Ishikawa (cell line): ENCODE measurements at regions not wholly inside any gene's neighbourhood (a gene's known extent, or its start where the extent isn't known, plus 50 kb on each side); places are given as distances from the start of the nearest gene placed in this dataset.

Experiments
- CEBPB ChIP-seq: IDR thresholded peaks from 2 replicates; pipeline ENCODE4 v1.6.1; 2012
- CREB1 ChIP-seq: IDR thresholded peaks from 2 replicates; pipeline ENCODE4 v1.6.1; 2012; ENCODE audit warnings: low read depth
- EGR1 ChIP-seq: IDR thresholded peaks from 2 replicates; pipeline ENCODE4 v1.6.1; 2012
- EP300 ChIP-seq: IDR thresholded peaks from 2 replicates; pipeline ENCODE4 v1.6.1; 2012; ENCODE audit warnings: borderline replicate concordance
- FOXM1 ChIP-seq: IDR thresholded peaks from 2 replicates; pipeline ENCODE4 v1.6.1; 2012; ENCODE audit warnings: low read depth, borderline replicate concordance
- NFIC ChIP-seq: IDR thresholded peaks from 2 replicates; pipeline ENCODE4 v1.6.1; 2012
- RAD21 ChIP-seq: IDR thresholded peaks from 2 replicates; pipeline ENCODE4 v1.6.1; 2012; ENCODE audit warnings: low read depth
- TAF1 ChIP-seq: IDR thresholded peaks from 2 replicates; pipeline ENCODE4 v1.6.1; 2012; ENCODE audit warnings: low read depth, mild to moderate bottlenecking
- TCF12 ChIP-seq: IDR thresholded peaks from 2 replicates; pipeline ENCODE4 v1.6.1; 2012; ENCODE audit warnings: low read depth
- TEAD4 ChIP-seq: IDR thresholded peaks from 2 replicates; pipeline ENCODE4 v1.6.1; 2012
- USF1 ChIP-seq: IDR thresholded peaks from 2 replicates; pipeline ENCODE4 v1.6.1; 2012
- YY1 ChIP-seq: IDR thresholded peaks from 2 replicates; pipeline ENCODE4 v1.6.1; 2012; ENCODE audit warnings: low read depth
- ZBTB7A ChIP-seq: IDR thresholded peaks from 2 replicates; pipeline ENCODE4 v1.6.1; 2012; ENCODE audit warnings: low read depth
- TF ChIP-seq, protein P1 (sequence below): IDR thresholded peaks from 2 replicates; pipeline ENCODE4 v1.6.1; 2012; ENCODE audit warnings: low read depth, mild to moderate bottlenecking
- TF ChIP-seq, protein P2 (sequence below): IDR thresholded peaks from 2 replicates; pipeline ENCODE4 v1.6.1; 2012

DNA sequence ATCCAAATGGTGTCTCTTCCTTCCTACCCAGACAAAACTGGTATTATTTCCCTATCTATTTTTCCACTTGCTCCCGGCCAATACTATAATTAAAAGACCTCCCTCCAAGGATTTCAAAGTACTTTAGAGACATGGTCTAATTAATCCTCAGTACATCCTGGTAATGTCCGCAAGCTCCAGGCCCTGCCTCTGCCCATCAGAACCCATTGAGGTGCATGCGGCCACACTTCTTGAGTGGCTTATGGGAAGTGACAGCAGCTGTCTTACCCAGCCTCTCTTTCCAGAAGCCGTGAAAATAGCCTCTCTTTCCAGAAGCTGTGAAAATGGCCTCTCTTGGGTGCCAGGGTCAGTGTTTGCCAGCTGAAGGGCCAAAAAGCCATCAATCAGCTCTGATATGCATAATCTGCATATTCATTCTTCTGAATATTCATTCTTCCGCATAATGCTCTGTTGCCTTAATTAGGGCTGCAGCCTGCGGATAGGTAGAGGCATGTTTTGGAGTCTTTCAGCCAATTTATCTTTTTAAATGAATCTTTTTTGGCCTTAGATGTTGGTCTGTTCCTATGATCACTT, 148.4 kb upstream of the TMTC4 start:
- TF ChIP-seq CREB1 (no peak), RAD21 (no peak), ZBTB7A (no peak), FOXM1 (no peak), TEAD4 (no peak), EGR1 (no peak), CEBPB (no peak), USF1 (no peak), EP300 (no peak), TCF12 (no peak), NFIC (no peak), TAF1 (no peak), YY1 (no peak)
- TF ChIP-seq, protein P1, sequence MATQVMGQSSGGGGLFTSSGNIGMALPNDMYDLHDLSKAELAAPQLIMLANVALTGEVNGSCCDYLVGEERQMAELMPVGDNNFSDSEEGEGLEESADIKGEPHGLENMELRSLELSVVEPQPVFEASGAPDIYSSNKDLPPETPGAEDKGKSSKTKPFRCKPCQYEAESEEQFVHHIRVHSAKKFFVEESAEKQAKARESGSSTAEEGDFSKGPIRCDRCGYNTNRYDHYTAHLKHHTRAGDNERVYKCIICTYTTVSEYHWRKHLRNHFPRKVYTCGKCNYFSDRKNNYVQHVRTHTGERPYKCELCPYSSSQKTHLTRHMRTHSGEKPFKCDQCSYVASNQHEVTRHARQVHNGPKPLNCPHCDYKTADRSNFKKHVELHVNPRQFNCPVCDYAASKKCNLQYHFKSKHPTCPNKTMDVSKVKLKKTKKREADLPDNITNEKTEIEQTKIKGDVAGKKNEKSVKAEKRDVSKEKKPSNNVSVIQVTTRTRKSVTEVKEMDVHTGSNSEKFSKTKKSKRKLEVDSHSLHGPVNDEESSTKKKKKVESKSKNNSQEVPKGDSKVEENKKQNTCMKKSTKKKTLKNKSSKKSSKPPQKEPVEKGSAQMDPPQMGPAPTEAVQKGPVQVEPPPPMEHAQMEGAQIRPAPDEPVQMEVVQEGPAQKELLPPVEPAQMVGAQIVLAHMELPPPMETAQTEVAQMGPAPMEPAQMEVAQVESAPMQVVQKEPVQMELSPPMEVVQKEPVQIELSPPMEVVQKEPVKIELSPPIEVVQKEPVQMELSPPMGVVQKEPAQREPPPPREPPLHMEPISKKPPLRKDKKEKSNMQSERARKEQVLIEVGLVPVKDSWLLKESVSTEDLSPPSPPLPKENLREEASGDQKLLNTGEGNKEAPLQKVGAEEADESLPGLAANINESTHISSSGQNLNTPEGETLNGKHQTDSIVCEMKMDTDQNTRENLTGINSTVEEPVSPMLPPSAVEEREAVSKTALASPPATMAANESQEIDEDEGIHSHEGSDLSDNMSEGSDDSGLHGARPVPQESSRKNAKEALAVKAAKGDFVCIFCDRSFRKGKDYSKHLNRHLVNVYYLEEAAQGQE = no peak
- TF ChIP-seq, protein P2, sequence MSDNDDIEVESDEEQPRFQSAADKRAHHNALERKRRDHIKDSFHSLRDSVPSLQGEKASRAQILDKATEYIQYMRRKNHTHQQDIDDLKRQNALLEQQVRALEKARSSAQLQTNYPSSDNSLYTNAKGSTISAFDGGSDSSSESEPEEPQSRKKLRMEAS = no peak

GRCh38 chr13:100818711-100819110, 144.1 kb upstream of the TMTC4 start:
- TF ChIP-seq CREB1 = no peak
- TF ChIP-seq RAD21 = no peak
- no peak for TF ChIP-seq EP300
- no peak for TF ChIP-seq ZBTB7A
- no peak for TF ChIP-seq CEBPB
- no peak for TF ChIP-seq NFIC
- TF ChIP-seq YY1 = no peak
- TF ChIP-seq EGR1 = no peak
- TF ChIP-seq, protein P2 = no peak

DNA sequence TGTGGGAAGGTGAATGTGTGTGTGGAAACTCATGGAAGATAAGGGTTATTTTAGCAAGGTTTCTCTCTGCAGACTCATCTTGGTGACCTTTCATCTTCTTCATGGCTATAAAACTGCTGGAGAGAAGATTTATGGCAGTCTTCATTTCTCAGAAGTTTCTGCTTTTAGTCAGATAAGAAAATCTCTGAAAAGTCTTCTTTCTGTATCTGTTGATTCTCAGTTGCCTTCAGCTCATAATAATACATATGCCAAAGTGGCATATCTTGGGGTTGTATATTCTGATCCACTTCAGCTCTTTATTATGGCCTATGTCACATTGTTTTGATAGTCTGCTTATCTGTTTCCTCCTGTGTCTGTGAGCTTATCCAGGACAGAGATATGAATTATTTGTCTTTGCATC, 143.3 kb upstream of the TMTC4 start:
- TF ChIP-seq EP300 (no peak), FOXM1 (no peak), TCF12 (no peak), CEBPB (no peak), ZBTB7A (no peak), YY1 (no peak), EGR1 (no peak), TEAD4 (no peak), USF1 (no peak), CREB1 (no peak), NFIC (no peak), TAF1 (no peak), RAD21 (no peak)
- TF ChIP-seq, protein P2 = no peak
- TF ChIP-seq, protein P1 = no peak

DNA sequence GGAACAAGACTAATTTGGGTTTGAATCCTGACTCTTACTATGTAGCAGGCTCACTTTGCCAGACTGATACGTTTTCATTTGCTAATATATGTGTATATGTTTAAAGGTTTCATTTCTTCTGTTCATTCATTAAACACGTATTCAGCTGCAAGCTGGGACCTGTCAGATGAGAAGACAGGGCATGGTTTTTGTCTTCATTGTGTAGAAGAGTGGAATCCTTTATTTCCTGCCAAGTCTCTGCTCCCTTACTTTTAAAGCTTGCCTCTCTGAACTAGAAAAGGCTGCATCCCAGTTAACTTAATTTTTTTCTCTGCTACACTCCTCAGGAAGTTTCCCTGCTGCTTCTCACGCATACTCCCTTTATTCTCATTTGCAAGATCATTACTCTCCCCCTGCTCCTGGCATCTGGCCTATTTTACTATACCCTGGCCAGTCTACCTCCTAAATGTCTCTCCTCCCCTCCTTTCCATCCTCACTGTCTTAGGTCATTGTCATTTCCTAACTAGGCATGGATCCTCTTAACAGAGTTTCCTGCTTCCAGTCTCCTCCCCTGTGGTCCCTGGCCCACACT, 141.0 kb upstream of the TMTC4 start:
- TF ChIP-seq, protein P2 = no peak
- TF ChIP-seq NFIC (no peak), TEAD4 (no peak), EP300 (no peak), USF1 (no peak), TAF1 (no peak)
- TF ChIP-seq, protein P1 = no peak
